Gastrocnemius medialis (tissue), 4 donors: ENCODE measurements at regions not wholly inside any gene's neighbourhood (a gene's known extent, or its start where the extent isn't known, plus 50 kb on each side); places are given as distances from the start of the nearest gene placed in this dataset.
"Not testable (repeated sequence)": the region's sequence is repeated elsewhere in the genome, so short reads cannot be mapped to it uniquely, and the experiment has no call there.

Experiments
- ATAC-seq, 2 donors: fragments of 150-250 bp; one replicate each; pipeline ENCODE4 v1.9.1; 2016
- DNase-seq, 2 donors: peaks; one replicate each; pipeline ENCODE4 v3.0.0-alpha.2; 2019
- H3K27ac ChIP-seq, 4 donors: fragments of 200-600 bp; sonication (generic); 1 replicate in 1 of 4; 2 replicates in 3 of 4; pipeline ENCODE4 v1.5.1; 2016 to 2018; ENCODE audit warnings: mild to moderate bottlenecking in 2 of 4, moderate library complexity in 1 of 4
- H3K27me3 ChIP-seq, 3 donors: fragments of 200-600 bp; sonication (generic) in 2 of 3; 1 replicate in 1 of 3; 2 replicates in 2 of 3; pipeline versions ENCODE4 v1.5.1 to v1.6.0; 2016 to 2019; ENCODE audit warnings: mild to moderate bottlenecking in 1 of 3, moderate library complexity in 1 of 3
- H3K36me3 ChIP-seq, 2 donors: fragments of 200-600 bp; sonication (generic) in 1 of 2; one replicate each; pipeline ENCODE4 v1.5.1; 2017 to 2018
- H3K4me1 ChIP-seq, 2 donors: fragments of 200-600 bp; sonication (generic) in 1 of 2; one replicate each; pipeline ENCODE4 v1.5.1; 2016 to 2017; ENCODE audit warnings: mild to moderate bottlenecking in 2 of 2
- H3K4me3 ChIP-seq, 4 donors: fragments of 200-600 bp; sonication (generic) in 3 of 4; 1 replicate in 1 of 4; 2 replicates in 3 of 4; pipeline ENCODE4 v1.5.1; 2016 to 2019; ENCODE audit warnings: mild to moderate bottlenecking in 2 of 4
- H3K9me3 ChIP-seq, 3 donors: fragments of 200-600 bp; sonication (generic) in 2 of 3; 1 replicate in 1 of 3; 2 replicates in 2 of 3; pipeline ENCODE4 v1.5.1; 2016 to 2019
- POLR2A ChIP-seq, 2 donors: fragments of 450-650 bp; IDR thresholded peaks; one replicate each; pipeline ENCODE4 v1.6.1; 2017; ENCODE audit warnings: antibody characterized with exemption in 2 of 2, mild to moderate bottlenecking in 2 of 2, moderate library complexity in 2 of 2
- in situ Hi-C, 4 donors: fragments of 200-750 bp; cut with MboI; loops; one replicate each; pipeline versions ENCODE4 v1.15.0 to v1.8.0; 2017; ENCODE audit warnings: low sequenced_read_pairs in 4 of 4
- intact Hi-C: fragments of 100-400 bp; cut with DNase I; formaldehyde crosslinking; loops from one replicate; pipeline ENCODE4 v1.15.1; 2023; ENCODE audit warnings: low total_unique reads
- TF ChIP-seq, protein P1 (sequence below), 5 experiments: fragments of 450-650 bp in 3 of 5; fragments of 200-600 bp in 2 of 5; sonication (generic) in 2 of 5; IDR thresholded peaks in 4 of 5; conservative IDR thresholded peaks in 1 of 5; 1 replicate in 4 of 5; 2 replicates in 1 of 5; pipeline ENCODE4 v1.5.1; 2016 to 2019; ENCODE audit warnings: antibody characterized with exemption in 5 of 5, mild to moderate bottlenecking in 3 of 5, moderate library complexity in 3 of 5

DNA sequence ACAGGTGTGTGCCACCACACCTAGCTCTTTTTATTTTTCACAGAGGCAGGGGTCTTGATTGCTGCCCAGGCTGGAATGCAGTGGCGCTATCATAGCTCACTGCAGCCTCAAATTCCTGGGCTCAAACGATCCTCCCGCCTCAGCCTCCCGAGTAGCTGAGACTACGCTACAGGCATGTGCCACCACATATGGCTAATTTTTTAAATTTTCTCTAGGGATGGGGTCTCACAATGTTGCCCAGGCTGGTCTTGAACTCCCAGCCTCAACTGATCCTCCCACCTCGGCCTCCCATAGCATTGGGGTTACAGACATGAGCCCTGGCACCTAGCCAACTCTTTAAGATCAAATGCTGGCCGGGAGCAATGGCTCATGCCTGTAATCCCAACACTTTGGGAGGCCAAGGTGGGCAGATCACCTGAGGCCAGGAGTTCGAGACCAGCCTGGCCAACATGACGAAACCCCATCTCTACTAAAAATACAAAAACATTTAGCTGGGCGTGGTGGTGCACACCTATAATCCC lies 50.6 kb upstream of the MYL10 start:
- H3K9me3 ChIP-seq, H3K27me3 ChIP-seq, ATAC-seq, DNase-seq, H3K27ac ChIP-seq, H3K4me3 ChIP-seq, H3K36me3 ChIP-seq: not testable (repeated sequence)
- intact Hi-C loops (loop anchor here (10.0 kb wide), 1 partner anchor 135 kb away; no protein-coding TSS in a partner anchor), in situ Hi-C loops (loop anchor here (10.0 to 25.0 kb wide), 4 partner anchors 133 to 595 kb away; partner anchors contain the start of gene CUX1 (in 2 of the 4))
- H3K4me1 ChIP-seq: peaks cover 6 to 10% of the 10 kb centered on the region in 2 donors

DNA sequence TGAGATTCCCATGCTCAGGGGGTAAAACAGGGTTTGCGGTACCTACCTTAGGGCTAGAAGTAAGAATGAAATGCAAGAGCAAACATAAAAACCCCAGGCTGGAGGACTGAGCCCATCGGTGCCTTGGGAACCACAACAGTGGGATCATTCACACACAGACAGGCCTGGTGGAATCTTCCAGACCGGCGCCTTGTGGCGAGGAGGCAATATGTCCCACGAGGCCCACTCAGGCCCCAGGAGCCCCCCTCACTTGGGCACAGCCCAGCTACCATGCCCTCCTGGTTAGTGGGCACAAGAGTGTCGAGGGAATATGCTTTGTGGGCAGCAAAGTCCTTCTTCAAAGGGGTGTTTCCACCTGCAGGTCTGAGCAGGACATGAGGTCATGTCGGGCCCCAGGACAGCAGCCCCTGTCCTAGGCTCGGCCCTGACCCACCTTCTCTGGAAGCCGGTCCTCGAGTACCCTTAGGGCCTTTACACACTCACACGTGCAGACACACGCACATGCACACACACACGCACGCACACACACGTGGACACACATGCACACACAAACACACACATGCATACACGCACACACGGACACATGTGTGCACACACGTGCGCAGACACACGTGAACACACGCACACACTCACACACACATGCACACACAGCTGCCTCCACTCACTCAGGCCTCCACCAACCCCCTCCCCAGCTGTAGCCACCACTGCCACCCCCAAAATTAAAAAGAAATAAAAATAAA lies 51.5 kb upstream of the MYL10 start:
- no peak overlapping the region for H3K27ac ChIP-seq
- no peaks in the 10 kb centered on the region for H3K36me3 ChIP-seq
- ATAC-seq: no peak
- DNase-seq: no peak
- peaks cover 6 to 10% of the 10 kb centered on the region in 2 donors for H3K4me1 ChIP-seq
- intact Hi-C loops: loop anchor here (10.0 kb wide), 1 partner anchor 136 kb away; no protein-coding TSS in a partner anchor
- no peaks in the 10 kb centered on the region for H3K9me3 ChIP-seq
- no peak overlapping the region for H3K4me3 ChIP-seq
- H3K27me3 ChIP-seq: no peaks in the 10 kb centered on the region
- in situ Hi-C loops: loop anchor here (10.0 to 25.0 kb wide), 4 partner anchors 132 to 594 kb away; partner anchors contain the start of gene CUX1 (in 2 of the 4)
- TF ChIP-seq, protein P1, sequence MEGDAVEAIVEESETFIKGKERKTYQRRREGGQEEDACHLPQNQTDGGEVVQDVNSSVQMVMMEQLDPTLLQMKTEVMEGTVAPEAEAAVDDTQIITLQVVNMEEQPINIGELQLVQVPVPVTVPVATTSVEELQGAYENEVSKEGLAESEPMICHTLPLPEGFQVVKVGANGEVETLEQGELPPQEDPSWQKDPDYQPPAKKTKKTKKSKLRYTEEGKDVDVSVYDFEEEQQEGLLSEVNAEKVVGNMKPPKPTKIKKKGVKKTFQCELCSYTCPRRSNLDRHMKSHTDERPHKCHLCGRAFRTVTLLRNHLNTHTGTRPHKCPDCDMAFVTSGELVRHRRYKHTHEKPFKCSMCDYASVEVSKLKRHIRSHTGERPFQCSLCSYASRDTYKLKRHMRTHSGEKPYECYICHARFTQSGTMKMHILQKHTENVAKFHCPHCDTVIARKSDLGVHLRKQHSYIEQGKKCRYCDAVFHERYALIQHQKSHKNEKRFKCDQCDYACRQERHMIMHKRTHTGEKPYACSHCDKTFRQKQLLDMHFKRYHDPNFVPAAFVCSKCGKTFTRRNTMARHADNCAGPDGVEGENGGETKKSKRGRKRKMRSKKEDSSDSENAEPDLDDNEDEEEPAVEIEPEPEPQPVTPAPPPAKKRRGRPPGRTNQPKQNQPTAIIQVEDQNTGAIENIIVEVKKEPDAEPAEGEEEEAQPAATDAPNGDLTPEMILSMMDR (IDR thresholded peaks at IDR 0.05 in 4 of 5, conservative IDR thresholded peaks at IDR 0.05 in 1 of 5): no peak
- TF ChIP-seq POLR2A (IDR thresholded peaks at IDR 0.05): no peak

DNA sequence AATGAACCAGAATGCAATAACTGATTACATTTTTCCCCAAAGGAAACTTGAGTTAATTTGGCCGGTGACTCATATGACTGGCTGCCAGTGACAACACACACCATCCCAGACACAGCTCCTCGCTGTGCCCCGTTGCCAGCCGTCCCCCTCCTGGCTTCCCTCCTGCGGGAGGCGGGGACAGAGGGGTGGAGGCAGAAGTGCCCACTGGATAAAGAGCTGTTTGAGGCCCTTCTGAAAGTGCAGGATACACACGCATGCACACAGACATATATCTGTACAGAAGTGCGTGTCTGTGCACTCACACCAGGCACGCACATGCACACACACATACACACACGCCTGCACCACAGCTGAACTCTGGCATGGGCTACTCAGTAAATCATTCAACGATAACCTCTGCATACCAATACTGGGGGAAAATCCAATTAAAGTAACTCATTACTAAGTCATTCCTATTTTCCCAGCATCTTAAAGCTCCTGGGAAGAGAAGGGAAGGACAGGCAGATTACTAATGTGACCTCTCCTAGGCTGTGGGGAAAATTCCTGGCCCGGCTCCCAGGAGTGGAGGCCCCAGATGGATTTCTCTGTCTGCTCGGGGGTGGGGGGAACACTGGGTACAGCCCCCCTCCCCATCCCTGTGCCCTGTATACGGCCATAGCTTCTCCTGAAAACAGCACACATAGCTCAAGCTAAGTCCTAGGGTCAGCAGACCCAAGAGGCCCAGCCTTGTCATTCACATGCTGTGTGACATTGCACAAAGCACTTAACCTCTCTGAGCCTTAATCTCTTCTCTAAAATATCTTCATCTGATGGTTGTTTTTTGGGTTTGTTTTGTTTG lies 52.3 kb upstream of the MYL10 start:
- Histone ChIP-seq H3K4me3 (peak overlapping the region in 1 of 4 donors; percentile 4), H3K4me1 (peaks cover 6 to 10% of the 10 kb centered on the region in 2 donors), H3K27ac (no peak overlapping the region), H3K9me3 (no peaks in the 10 kb centered on the region), H3K27me3 (no peaks in the 10 kb centered on the region), H3K36me3 (no peaks in the 10 kb centered on the region)
- intact Hi-C loops: loop anchor here (10.0 kb wide), 1 partner anchor 137 kb away; no protein-coding TSS in a partner anchor
- in situ Hi-C loops: loop anchor here (10.0 to 25.0 kb wide), 4 partner anchors 131 to 593 kb away; partner anchors contain the start of gene CUX1 (in 2 of the 4)
- TF ChIP-seq, protein P1 (IDR thresholded peaks at IDR 0.05 in 4 of 5, conservative IDR thresholded peaks at IDR 0.05 in 1 of 5): no peak
- no peak for TF ChIP-seq POLR2A (IDR thresholded peaks at IDR 0.05)
- peak; percentile 9 to 59 for DNase-seq
- peak; percentile 60 to 84 for ATAC-seq

DNA sequence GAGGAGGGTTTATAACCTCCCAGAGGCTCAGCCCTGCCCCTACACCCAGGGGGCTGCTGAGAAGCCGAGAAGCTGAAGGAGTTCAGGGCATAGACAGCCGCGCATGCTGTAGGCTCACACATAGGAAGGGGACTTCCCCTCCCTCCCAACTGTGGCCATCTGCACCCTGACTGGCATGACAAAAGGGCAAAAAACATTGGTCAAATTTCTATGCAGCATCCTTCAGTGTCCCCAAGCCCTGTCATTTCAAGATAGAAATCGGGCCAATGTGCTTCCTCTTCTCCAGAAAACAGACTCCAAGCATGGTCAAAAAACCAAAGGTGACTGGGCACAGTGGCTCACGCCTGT lies 55.9 kb upstream of the MYL10 start:
- TF ChIP-seq, protein P1 (IDR thresholded peaks at IDR 0.05 in 4 of 5, conservative IDR thresholded peaks at IDR 0.05 in 1 of 5): no peak
- TF ChIP-seq POLR2A (IDR thresholded peaks at IDR 0.05): no peak
- intact Hi-C loops (loop anchor here (5.0 to 10.0 kb wide), 2 partner anchors 83 to 140 kb away; no protein-coding TSS in a partner anchor), in situ Hi-C loops (loop anchor here (10.0 to 25.0 kb wide), 4 partner anchors 127 to 590 kb away; partner anchors contain the start of gene CUX1 (in 2 of the 4))
- Histone ChIP-seq H3K4me1 (peaks cover 12 to 16% of the 10 kb centered on the region in 2 donors), H3K36me3 (no peaks in the 10 kb centered on the region), H3K9me3 (no peaks in the 10 kb centered on the region), H3K27me3 (no peaks in the 10 kb centered on the region), H3K27ac (no peak overlapping the region), H3K4me3 (no peak overlapping the region)
- no peak for ATAC-seq
- no peak for DNase-seq
